Pulmonary artery endothelial cell (primary cell): ENCODE measurements at regions not wholly inside any gene's neighbourhood (a gene's known extent, or its start where the extent isn't known, plus 50 kb on each side); places are given as distances from the start of the nearest gene placed in this dataset.
"Not testable (repeated sequence)": the region's sequence is repeated elsewhere in the genome, so short reads cannot be mapped to it uniquely, and the experiment has no call there.

Experiments
- DNase-seq: peaks from one replicate; pipeline ENCODE4 v3.0.0-alpha.2; 2011; ENCODE audit warnings: low read depth, low spot score

GRCh38 chr2:195317550-195317949, 339.5 kb upstream of the SLC39A10 start:
- no peak for DNase-seq

GRCh38 chr2:195316486-195316885, 340.5 kb upstream of the SLC39A10 start:
- no peak for DNase-seq

- no peak for DNase-seq
Observed at GRCh38 chr2:195313962-195314361, 343.1 kb upstream of the SLC39A10 start.

DNA sequence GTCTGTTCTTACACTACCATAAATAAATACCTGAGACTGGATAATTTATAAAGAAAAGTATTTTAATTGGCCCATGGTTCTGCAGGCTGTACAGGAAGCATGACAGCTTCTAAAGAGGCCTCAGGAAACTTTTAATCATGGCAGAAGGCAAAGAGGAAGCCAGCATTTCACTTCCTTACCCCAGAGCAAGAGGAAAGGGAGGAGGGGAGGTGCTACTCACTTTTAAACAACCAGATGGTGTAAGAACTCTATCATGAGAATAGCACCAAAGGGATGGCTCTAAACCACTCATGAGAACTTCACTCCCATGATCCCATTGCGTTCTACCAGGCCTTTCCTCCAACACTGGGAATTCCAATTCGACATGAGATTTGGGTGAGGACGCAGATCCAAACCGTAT, 344.4 kb upstream of the SLC39A10 start:
- DNase-seq, result no peak

DNA sequence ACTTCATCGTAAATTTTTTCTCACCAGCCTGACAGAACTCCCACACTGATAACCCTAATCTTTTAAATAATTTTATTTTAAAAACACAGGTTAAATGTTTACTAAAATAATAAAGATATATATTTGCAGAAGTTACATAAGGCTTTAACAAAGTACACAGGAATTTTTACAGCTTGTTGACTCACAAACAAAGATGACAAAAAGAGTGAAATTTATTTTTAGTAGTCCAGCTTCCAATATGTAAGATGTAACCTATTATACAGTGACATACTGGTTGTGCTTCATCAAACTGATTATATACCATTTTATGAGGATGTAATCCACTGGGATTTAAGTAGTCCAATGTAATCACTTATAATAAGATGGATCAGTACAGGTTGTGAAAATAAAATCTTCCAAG, 348.9 kb upstream of the SLC39A10 start:
- DNase-seq, result no peak

DNA sequence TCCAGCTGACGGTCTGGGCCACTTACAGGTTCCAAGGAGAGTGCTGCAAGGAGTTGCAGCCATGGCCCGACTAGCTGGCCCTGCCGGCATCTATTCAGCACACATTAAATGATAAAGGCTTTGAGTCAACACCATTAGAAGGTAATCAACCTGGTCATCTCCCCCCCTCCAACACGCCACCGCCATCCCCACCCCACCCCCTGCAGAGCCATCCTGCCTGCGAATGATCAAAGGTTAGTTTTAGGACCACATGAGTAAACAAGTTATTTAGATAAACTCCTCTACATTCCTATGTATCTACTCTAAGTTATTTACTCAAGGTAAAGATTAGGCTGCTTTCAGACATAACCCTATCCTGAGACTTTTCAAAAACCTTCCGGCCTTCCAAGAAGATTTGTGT, 349.3 kb upstream of the SLC39A10 start:
- no peak for DNase-seq

DNA sequence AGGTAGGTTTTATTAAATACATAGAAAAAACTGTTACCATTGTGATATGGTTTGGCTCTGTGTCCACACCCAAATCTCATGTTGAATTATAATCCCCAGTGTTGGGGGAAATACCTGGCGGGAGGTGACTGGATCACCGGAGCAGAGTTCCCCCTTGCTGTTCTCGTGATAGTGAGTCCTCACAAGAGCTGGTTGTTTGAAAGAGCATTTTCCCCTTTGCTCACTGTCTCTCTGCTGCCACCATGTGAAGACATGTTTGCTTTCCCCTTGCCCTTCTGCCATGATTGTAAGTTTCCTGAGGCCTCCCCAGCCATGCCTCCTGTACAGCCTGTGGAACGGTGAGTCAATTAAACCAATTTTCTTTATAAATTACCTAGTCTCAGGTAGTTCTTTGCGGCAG, 352.7 kb upstream of the SLC39A10 start:
- DNase-seq, result no peak

GRCh38 chr2:195300631-195301030, 356.4 kb upstream of the SLC39A10 start:
- no peak for DNase-seq

DNA sequence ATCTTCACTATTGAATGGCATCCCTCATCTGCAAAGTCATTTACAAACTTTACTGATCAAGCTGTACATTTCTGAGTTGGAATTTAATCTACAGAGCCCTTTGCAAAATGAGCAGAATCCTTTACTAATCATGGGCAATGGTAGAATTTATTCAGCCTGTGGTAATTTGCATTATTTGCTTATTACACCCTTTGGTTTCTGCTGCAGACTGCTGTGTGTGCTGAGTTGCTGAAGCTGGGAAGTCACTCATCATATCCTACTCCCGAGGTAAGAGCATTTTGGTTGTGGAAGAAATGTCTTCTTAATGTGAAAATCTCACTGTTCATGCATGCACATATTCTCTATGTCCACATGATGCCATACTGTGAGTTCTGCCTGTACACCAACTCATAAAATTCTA, 357.4 kb upstream of the SLC39A10 start:
- no peak for DNase-seq

DNA sequence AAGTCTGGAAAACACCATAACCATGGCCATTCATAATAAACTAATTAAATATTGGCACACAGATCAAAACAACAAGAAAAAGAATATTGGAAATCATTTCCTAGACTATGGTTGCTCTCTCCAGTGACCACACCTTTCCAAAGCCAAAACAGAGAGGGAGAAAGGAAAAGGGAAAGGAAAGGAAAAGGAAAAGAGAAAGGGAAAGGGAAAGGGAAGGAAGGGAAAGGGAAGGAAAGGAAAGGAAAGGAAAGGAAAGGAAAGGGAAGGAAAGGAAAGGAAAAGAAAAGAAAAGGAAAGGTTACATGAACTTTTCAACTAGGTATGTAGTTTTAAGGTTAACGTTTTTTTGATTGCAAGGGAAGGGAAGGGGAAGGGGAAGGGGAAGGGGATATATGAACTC, 360.5 kb upstream of the SLC39A10 start:
- no peak for DNase-seq

GRCh38 chr2:195289081-195289480, 367.9 kb upstream of the SLC39A10 start:
- no peak for DNase-seq

- no peak for DNase-seq
Observed at GRCh38 chr2:195279840-195280427, 377.1 kb upstream of the SLC39A10 start.

- DNase-seq, result no peak
Observed at GRCh38 chr2:195270466-195271039, 386.5 kb upstream of the SLC39A10 start.

DNA sequence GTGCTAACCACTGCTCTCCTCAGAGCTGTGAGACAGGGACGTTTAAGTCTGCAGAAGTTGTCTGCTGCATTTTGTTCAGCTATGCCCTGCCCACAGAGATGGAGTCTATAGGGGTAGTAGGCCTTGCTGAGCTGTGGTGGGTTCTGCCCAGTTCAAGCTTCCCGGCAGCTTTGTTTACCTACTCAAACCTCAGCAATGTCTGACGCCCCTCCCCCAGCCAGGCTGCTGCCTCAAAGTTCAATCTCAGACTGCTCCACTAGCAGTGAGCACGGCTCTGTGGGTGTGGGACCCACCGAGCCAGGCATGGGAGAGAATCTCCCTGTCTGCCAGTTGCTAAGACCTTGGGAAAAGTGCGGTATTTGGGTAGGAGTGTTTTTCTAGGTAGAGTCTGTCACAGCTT, 387.8 kb upstream of the SLC39A10 start:
- DNase-seq, result no peak

GRCh38 chr2:195257979-195258378, 399.0 kb upstream of the SLC39A10 start:
- no peak for DNase-seq

GRCh38 chr2:195252018-195252417, 405.0 kb upstream of the SLC39A10 start:
- no peak for DNase-seq

DNA sequence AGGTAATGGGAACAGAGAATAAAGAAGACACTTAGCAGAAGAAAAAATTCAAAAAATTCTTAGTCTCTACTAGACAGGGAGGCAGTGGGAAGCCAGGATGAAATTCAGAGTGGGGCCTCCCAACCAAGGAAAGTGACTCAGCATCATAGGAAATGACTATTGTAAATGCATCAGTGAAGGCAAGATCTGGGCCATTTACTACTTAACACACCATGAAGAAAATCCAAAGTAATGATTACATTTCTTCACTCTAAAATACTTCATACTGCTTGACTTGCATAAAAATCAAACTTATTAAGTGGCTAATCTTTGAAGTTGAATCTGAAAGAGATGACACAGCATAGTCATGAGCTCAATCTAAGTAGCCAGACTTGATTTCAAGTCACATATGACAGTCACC, 405.8 kb upstream of the SLC39A10 start:
- DNase-seq, result no peak

- DNase-seq, result no peak
Observed at GRCh38 chr2:195238826-195239225, 418.2 kb upstream of the SLC39A10 start.

DNA sequence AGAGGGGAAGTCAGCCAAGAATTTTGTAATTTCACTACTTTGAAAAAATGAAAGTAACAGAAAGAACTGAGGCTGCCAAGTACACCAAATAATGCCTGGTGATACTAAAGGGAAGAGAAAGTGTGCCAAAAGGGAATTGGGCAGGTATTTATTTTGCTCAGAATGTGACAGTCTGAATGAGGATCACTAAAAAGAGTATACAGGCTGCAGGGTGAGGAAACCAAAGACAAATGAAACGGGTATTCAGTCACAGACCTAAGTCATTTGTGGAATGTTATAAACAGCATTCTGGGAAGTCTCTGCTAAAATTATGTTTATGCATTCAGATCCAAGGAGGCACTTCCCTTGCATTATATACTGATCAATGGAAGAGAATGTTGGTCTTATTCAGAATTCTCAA, 418.6 kb upstream of the SLC39A10 start:
- DNase-seq, result no peak

DNA sequence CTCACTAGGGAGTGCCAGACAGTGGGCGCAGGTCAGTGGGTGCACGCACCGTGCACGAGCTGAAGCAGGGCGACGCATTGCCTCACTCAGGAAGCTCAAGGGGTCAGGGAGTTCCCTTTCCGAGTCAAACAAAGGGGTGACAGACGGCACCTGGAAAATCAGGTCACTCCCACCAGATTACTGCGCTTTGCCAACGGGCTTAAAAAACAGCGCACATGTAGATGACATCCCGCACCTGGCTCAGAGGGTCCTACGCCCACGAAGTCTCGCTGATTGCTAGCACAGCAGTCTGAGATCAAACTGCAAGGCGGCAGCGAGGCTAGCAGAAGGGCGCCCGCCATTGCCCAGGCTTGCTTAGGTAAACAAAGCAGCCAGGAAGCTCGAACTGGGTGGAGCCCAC, 428.5 kb upstream of the SLC39A10 start:
- not testable (repeated sequence) for DNase-seq

DNA sequence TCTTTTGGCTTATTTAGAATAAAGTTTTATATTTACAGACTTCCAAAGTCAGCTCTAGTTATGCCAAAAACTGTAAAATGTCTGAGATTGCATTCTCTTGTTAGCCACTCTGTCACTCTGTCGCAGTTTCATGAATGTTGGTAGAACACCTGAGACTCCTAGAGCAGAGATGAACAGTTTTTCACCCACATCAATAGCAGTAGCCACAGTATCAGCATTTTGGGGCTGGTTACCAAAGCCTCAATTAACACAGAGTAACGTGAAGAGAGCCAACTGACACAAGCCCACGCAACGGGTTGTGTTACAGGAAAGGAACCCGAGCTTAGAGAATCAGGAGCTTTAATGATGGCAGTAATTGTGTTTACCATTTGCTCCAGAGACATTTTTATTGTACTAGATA, 443.0 kb upstream of the SLC39A10 start:
- DNase-seq, result no peak

GRCh38 chr2:195212586-195212985, 444.4 kb upstream of the SLC39A10 start:
- DNase-seq, result no peak

GRCh38 chr2:195202163-195202845, 454.7 kb upstream of the SLC39A10 start:
- DNase-seq, result no peak
